ENCODE measurements at regions not wholly inside any gene's neighbourhood (a gene's known extent, or its start where the extent isn't known, plus 50 kb on each side); places are given as distances from the start of the nearest gene placed in this dataset.

DNA sequence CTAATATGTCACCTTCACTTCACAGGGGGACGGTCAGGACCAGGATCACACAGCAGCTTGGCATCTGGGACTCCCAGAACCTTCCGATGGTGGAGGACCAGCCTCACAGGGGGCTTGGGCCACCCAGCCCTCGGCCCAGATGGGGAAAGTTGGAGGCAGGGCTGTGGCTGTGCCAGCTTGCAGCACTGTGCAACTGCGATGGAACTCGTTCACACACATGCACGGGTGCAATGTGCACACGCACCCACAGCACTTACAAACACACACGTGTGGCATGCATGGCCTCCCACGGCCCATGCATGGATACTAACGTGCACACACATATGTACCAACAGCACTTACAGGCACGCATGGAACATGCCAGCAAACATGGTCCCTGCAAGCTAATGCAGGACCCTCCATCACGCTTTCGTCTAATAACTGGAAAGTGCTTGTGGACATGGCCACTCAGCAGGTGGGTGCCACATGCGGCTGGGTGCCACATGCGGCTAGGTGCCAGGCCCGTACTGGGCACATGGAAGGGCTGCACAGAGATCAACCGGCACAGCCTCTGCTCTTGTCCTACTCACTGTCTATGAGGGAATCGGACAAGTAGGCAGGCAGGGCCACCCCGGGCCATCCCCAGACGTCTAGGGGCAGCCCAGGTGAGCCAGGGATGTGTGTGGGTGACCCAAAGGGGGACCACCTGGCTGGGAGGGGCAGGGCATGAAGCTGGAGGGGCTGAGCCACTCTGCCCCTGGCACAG is 63.2 kb downstream of the ADRA2C start:
- no peak overlapping the region for H2AFZ ChIP-seq (ENCODE audit: low read length)
- no peak for DNase-seq
- no peak overlapping the region for H3K9ac ChIP-seq (ENCODE audit: low read length)
- H3K9me3 ChIP-seq (replicated peaks; ENCODE audit: insufficient read depth, low read length) = no peaks in the 10 kb centered on the region
- no peak overlapping the region for H3K27ac ChIP-seq (ENCODE audit: low read length)
- no peaks in the 10 kb centered on the region for H3F3A ChIP-seq (ENCODE audit: insufficient read depth, low read length)
- H4K20me1 ChIP-seq (ENCODE audit: insufficient read depth, low read length) = no peaks in the 10 kb centered on the region
- no peaks in the 10 kb centered on the region for H3K4me1 ChIP-seq (ENCODE audit: low read length)
- H3K36me3 ChIP-seq (replicated peaks; ENCODE audit: insufficient read depth, low read length) = no peaks in the 10 kb centered on the region
- no peaks in the 10 kb centered on the region for H3K9me2 ChIP-seq (replicated peaks; ENCODE audit: insufficient read depth, low read length)
- no peaks in the 10 kb centered on the region for H3K79me2 ChIP-seq (ENCODE audit: low read length)
- TF ChIP-seq, protein P1, sequence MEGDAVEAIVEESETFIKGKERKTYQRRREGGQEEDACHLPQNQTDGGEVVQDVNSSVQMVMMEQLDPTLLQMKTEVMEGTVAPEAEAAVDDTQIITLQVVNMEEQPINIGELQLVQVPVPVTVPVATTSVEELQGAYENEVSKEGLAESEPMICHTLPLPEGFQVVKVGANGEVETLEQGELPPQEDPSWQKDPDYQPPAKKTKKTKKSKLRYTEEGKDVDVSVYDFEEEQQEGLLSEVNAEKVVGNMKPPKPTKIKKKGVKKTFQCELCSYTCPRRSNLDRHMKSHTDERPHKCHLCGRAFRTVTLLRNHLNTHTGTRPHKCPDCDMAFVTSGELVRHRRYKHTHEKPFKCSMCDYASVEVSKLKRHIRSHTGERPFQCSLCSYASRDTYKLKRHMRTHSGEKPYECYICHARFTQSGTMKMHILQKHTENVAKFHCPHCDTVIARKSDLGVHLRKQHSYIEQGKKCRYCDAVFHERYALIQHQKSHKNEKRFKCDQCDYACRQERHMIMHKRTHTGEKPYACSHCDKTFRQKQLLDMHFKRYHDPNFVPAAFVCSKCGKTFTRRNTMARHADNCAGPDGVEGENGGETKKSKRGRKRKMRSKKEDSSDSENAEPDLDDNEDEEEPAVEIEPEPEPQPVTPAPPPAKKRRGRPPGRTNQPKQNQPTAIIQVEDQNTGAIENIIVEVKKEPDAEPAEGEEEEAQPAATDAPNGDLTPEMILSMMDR (IDR thresholded peaks at IDR 0.05; ENCODE audit: low read length) = no peak
- TF ChIP-seq EZH2 (optimal IDR thresholded peaks at IDR 0.05; ENCODE audit: low read depth, low read length) (no peak), EZH2phosphoT487 (IDR thresholded peaks at IDR 0.05; ENCODE audit: low read length) (no peak)
- no peak overlapping the region for H3K4me2 ChIP-seq (ENCODE audit: low read depth, low read length)
- H3K27me3 ChIP-seq (replicated peaks; ENCODE audit: insufficient read depth, low read length) = peaks cover 97% of the 10 kb centered on the region
- H3K4me3 ChIP-seq (ENCODE audit: low read length) = no peak overlapping the region

GRCh38 chr4:3829956-3830773 is 64.0 kb downstream of the ADRA2C start:
- Histone ChIP-seq H3K79me2 (ENCODE audit: low read length) (no peaks in the 10 kb centered on the region), H3K27ac (ENCODE audit: low read length) (no peak overlapping the region), H3F3A (ENCODE audit: insufficient read depth, low read length) (no peaks in the 10 kb centered on the region), H3K4me2 (ENCODE audit: low read depth, low read length) (no peak overlapping the region), H3K27me3 (replicated peaks; ENCODE audit: insufficient read depth, low read length) (peaks cover 97% of the 10 kb centered on the region), H2AFZ (ENCODE audit: low read length) (no peak overlapping the region), H3K9me2 (replicated peaks; ENCODE audit: insufficient read depth, low read length) (no peaks in the 10 kb centered on the region), H3K36me3 (replicated peaks; ENCODE audit: insufficient read depth, low read length) (no peaks in the 10 kb centered on the region), H3K9me3 (replicated peaks; ENCODE audit: insufficient read depth, low read length) (no peaks in the 10 kb centered on the region), H3K9ac (ENCODE audit: low read length) (no peak overlapping the region), H4K20me1 (ENCODE audit: insufficient read depth, low read length) (no peaks in the 10 kb centered on the region), H3K4me3 (ENCODE audit: low read length) (no peak overlapping the region), H3K4me1 (ENCODE audit: low read length) (no peaks in the 10 kb centered on the region)
- no peak for DNase-seq
- no peak for TF ChIP-seq EZH2 (optimal IDR thresholded peaks at IDR 0.05; ENCODE audit: low read depth, low read length)

- no peaks in the 10 kb centered on the region for H3K9me2 ChIP-seq (replicated peaks; ENCODE audit: insufficient read depth, low read length)
These were observed 64.8 kb downstream of the ADRA2C start for GRCh38 chr4:3830774-3831528.

More at GRCh38 chr4:3830774-3831528, 64.8 kb downstream of the ADRA2C start:
- Histone ChIP-seq H3K9me3 (replicated peaks; ENCODE audit: insufficient read depth, low read length) (no peaks in the 10 kb centered on the region), H3K4me1 (ENCODE audit: low read length) (no peaks in the 10 kb centered on the region), H3K4me3 (ENCODE audit: low read length) (no peak overlapping the region), H3F3A (ENCODE audit: insufficient read depth, low read length) (no peaks in the 10 kb centered on the region), H3K79me2 (ENCODE audit: low read length) (no peaks in the 10 kb centered on the region), H3K36me3 (replicated peaks; ENCODE audit: insufficient read depth, low read length) (no peaks in the 10 kb centered on the region), H3K27ac (ENCODE audit: low read length) (no peak overlapping the region), H4K20me1 (ENCODE audit: insufficient read depth, low read length) (no peaks in the 10 kb centered on the region), H3K27me3 (replicated peaks; ENCODE audit: insufficient read depth, low read length) (peaks cover 97% of the 10 kb centered on the region), H3K9ac (ENCODE audit: low read length) (no peak overlapping the region), H3K4me2 (ENCODE audit: low read depth, low read length) (no peak overlapping the region), H2AFZ (ENCODE audit: low read length) (no peak overlapping the region)
- TF ChIP-seq EZH2 (optimal IDR thresholded peaks at IDR 0.05; ENCODE audit: low read depth, low read length) (no peak), EZH2phosphoT487 (IDR thresholded peaks at IDR 0.05; ENCODE audit: low read length) (no peak)
- TF ChIP-seq, protein P1 (IDR thresholded peaks at IDR 0.05; ENCODE audit: low read length) = no peak
- DNase-seq = no peak
